ENCODE measurements at regions not wholly inside any gene's neighbourhood (a gene's known extent, or its start where the extent isn't known, plus 50 kb on each side); places are given as distances from the start of the nearest gene placed in this dataset.
"Not testable (repeated sequence)": the region's sequence is repeated elsewhere in the genome, so short reads cannot be mapped to it uniquely, and the experiment has no call there.

- H3K27ac ChIP-seq (replicated peaks) = no peak overlapping the region
- 0 out of 2 replicates have a peak, but pooled peaks have one; percentile 31 for TF ChIP-seq SPI1 (IDR thresholded peaks at IDR 0.05; ENCODE audit: borderline replicate concordance, low read depth)
- TF ChIP-seq CTCF (IDR thresholded peaks at IDR 0.05; ENCODE audit: insufficient read depth, low read length) = no peak
- DNase-seq (ENCODE audit: low read depth in 1 of 2, low spot score in 1 of 2) = no peak
- peaks cover 3% of the 10 kb centered on the region for H3K27me3 ChIP-seq (ENCODE audit: insufficient read depth, poor library complexity, severe bottlenecking)
- H3K4me3 ChIP-seq (replicated peaks; ENCODE audit: insufficient read depth, low read length) = no peak overlapping the region
Measured at GRCh38 chr14:21791749-21792148, 118.1 kb upstream of the OR4E1 start.

- not testable (repeated sequence) for H3K27me3 ChIP-seq (ENCODE audit: insufficient read depth, poor library complexity, severe bottlenecking)
Measured at GRCh38 chr14:21788687-21789086, 115.1 kb upstream of the OR4E1 start.

GRCh38 chr14:21787242-21787641 is 113.6 kb upstream of the OR4E1 start:
- DNase-seq (ENCODE audit: low read depth in 1 of 2, low spot score in 1 of 2); H3K27ac ChIP-seq (replicated peaks); H3K27me3 ChIP-seq (ENCODE audit: insufficient read depth, poor library complexity, severe bottlenecking); H3K4me3 ChIP-seq (replicated peaks; ENCODE audit: insufficient read depth, low read length): not testable (repeated sequence)

More at GRCh38 chr14:21788687-21789086, 115.1 kb upstream of the OR4E1 start:
- not testable (repeated sequence) for H3K4me3 ChIP-seq (replicated peaks; ENCODE audit: insufficient read depth, low read length); DNase-seq (ENCODE audit: low read depth in 1 of 2, low spot score in 1 of 2); H3K27ac ChIP-seq (replicated peaks)

DNA sequence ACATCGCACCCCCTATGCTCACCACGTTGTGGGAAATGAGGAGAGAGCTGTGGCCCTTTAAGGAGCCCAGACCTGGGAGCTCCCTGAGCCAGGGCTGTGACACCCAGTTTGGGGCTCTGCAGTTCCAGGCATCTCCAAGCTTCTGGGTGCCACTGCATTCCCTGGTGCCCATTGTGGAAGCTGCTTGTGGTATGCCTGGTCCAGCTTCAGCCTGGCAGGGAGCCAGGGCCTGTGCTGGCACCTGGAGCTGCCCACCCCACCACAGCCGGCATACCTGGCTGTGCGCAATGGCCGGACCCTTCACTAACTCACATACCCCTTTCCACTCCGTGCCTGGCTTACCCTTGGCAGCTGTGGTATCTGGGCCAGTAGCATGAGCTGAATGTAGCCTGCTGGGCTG is 107.9 kb upstream of the OR4E1 start:
- no peak overlapping the region for H3K4me3 ChIP-seq (replicated peaks; ENCODE audit: insufficient read depth, low read length)
- no peaks in the 10 kb centered on the region for H3K27me3 ChIP-seq (ENCODE audit: insufficient read depth, poor library complexity, severe bottlenecking)
- H3K27ac ChIP-seq (replicated peaks) = no peak overlapping the region
- TF ChIP-seq CTCF (IDR thresholded peaks at IDR 0.05; ENCODE audit: insufficient read depth, low read length) (no peak), SPI1 (IDR thresholded peaks at IDR 0.05; ENCODE audit: borderline replicate concordance, low read depth) (no peak), GABPA (IDR thresholded peaks at IDR 0.05; ENCODE audit: low read depth) (no peak)
- DNase-seq (ENCODE audit: low read depth in 1 of 2, low spot score in 1 of 2) = no peak

DNA sequence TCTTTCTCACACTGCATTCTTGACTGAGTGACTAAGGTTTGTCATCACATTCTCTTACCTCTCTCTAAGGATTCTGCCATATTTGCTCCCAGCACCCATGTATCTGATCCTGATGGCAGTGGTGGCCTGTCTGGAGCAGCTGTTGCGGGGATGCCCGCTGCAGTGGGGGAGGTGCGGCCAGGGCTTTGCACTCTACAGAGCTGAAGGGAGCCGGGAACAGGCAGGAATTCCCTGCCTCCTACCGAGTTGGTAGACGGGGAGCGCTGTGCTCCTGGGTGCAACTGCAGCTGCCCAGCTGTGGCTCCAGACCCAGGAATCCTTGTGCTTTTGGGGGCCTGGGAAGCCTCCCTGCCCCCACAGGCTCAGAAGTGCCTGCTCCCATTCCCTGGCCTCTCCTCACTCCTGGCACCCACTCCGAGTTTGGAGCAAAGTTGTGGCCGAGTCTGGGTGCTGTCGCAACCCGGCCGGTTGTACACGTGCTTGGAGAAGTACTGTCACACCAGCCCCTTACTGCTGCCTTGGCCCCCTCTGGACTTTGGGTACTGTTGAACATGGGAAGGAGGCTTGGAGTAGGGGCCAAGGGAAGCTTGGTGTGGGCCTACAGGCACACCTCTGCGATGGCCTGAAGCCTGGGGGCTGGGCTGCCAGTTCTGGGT is 106.9 kb upstream of the OR4E1 start:
- no peak for DNase-seq (ENCODE audit: low read depth in 1 of 2, low spot score in 1 of 2)
- no peak overlapping the region for H3K27ac ChIP-seq (replicated peaks)
- H3K27me3 ChIP-seq (ENCODE audit: insufficient read depth, poor library complexity, severe bottlenecking) = no peaks in the 10 kb centered on the region
- TF ChIP-seq REST (IDR thresholded peaks at IDR 0.05; ENCODE audit: insufficient replicate concordance, low read depth) = no peak
- TF ChIP-seq GABPA (IDR thresholded peaks at IDR 0.05; ENCODE audit: low read depth) = no peak
- no peak for TF ChIP-seq SPI1 (IDR thresholded peaks at IDR 0.05; ENCODE audit: borderline replicate concordance, low read depth)
- TF ChIP-seq CTCF (IDR thresholded peaks at IDR 0.05; ENCODE audit: insufficient read depth, low read length) = no peak
- no peak for TF ChIP-seq POLR2AphosphoS5 (IDR thresholded peaks at IDR 0.05; ENCODE audit: low read depth)
- no peak overlapping the region for H3K4me3 ChIP-seq (replicated peaks; ENCODE audit: insufficient read depth, low read length)
